HepG2 (cell line): ENCODE measurements at regions not wholly inside any gene's neighbourhood (a gene's known extent, or its start where the extent isn't known, plus 50 kb on each side); places are given as distances from the start of the nearest gene placed in this dataset.

Experiments used
- ATF1 ChIP-seq: IDR thresholded peaks from 2 replicates; pipeline ENCODE4 v1.6.1; 2016; ENCODE audit warnings: mild to moderate bottlenecking, control low read depth
- CHD4 ChIP-seq: fragments of 200-600 bp; sonication (generic); IDR thresholded peaks from 2 replicates; pipeline ENCODE4 v1.7.0; 2017; ENCODE audit warnings: mild to moderate bottlenecking, low read length, borderline replicate concordance
- GABPA ChIP-seq, 2 experiments: IDR thresholded peaks; 2 replicates each; pipeline ENCODE4 v1.6.1; 2011 to 2016; ENCODE audit warnings: low read depth in 2 of 2, low read length in 1 of 2, missing biosample characterization in 1 of 2, missing genetic modification characterization in 1 of 2
- KLF11 ChIP-seq: IDR thresholded peaks from 2 replicates; pipeline ENCODE4 v1.6.1; 2016; ENCODE audit warnings: missing compliant biosample characterization
- NCOA1 ChIP-seq: sonication (generic); formaldehyde crosslinking; IDR thresholded peaks from 2 replicates; pipeline ENCODE4 v1.9.0; 2021; ENCODE audit warnings: missing genetic modification reagents
- POLR2AphosphoS5 ChIP-seq: IDR thresholded peaks from 2 replicates; pipeline ENCODE4 v1.6.1; 2012; ENCODE audit warnings: low read depth, low read length
- RFX5 ChIP-seq: IDR thresholded peaks from 2 replicates; pipeline ENCODE4 v1.6.1; 2011; ENCODE audit warnings: low read depth, low read length, improper control_type of control experiment
- ZNF235 ChIP-seq: sonication (generic); formaldehyde crosslinking; IDR thresholded peaks from 2 replicates; pipeline ENCODE4 v1.8.1; 2023; ENCODE audit warnings: mild to moderate bottlenecking, missing genetic modification reagents, borderline replicate concordance
- ZNF335 ChIP-seq: sonication (generic); formaldehyde crosslinking; IDR thresholded peaks from 2 replicates; pipeline ENCODE4 v1.4.0; 2020; ENCODE audit warnings: missing genetic modification reagents
- ZNF776 ChIP-seq: sonication (generic); formaldehyde crosslinking; IDR thresholded peaks from 2 replicates; pipeline ENCODE4 v1.4.0; 2020; ENCODE audit warnings: mild to moderate bottlenecking, missing genetic modification reagents
- ZSCAN20 ChIP-seq: sonication (generic); formaldehyde crosslinking; IDR thresholded peaks from 2 replicates; pipeline ENCODE4 v1.4.0; 2020; ENCODE audit warnings: missing genetic modification reagents, mild to moderate bottlenecking, borderline replicate concordance
- TF ChIP-seq, protein P1 (sequence below): IDR thresholded peaks from 2 replicates; pipeline ENCODE4 v1.6.1; 2016; ENCODE audit warnings: low read depth, borderline replicate concordance
- TF ChIP-seq, protein P2 (sequence below): IDR thresholded peaks from 2 replicates; pipeline ENCODE4 v1.6.1; 2012; ENCODE audit warnings: low read length, improper control_type of control experiment

- TF ChIP-seq GABPA (IDR thresholded peaks at IDR 0.05; ENCODE audit: low read depth, low read length) = no peak
- no peak for TF ChIP-seq GABPA (CRISPR knock-in tag; IDR thresholded peaks at IDR 0.05; ENCODE audit: low read depth)
- TF ChIP-seq, protein P1, sequence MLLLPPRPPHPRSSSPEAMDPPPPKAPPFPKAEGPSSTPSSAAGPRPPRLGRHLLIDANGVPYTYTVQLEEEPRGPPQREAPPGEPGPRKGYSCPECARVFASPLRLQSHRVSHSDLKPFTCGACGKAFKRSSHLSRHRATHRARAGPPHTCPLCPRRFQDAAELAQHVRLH (CRISPR knock-in tag) = no peak
- TF ChIP-seq ZNF235 = no peak
- TF ChIP-seq ZSCAN20 (CRISPR knock-in tag) = no peak
- no peak for TF ChIP-seq CHD4
- TF ChIP-seq ATF1 (CRISPR knock-in tag) = no peak
- no peak for TF ChIP-seq ZNF335 (CRISPR knock-in tag)
- TF ChIP-seq NCOA1 (CRISPR knock-in tag) = no peak
- no peak for TF ChIP-seq POLR2AphosphoS5
- no peak for TF ChIP-seq KLF11 (CRISPR knock-in tag)
- no peak for TF ChIP-seq ZNF776
- TF ChIP-seq, protein P2, sequence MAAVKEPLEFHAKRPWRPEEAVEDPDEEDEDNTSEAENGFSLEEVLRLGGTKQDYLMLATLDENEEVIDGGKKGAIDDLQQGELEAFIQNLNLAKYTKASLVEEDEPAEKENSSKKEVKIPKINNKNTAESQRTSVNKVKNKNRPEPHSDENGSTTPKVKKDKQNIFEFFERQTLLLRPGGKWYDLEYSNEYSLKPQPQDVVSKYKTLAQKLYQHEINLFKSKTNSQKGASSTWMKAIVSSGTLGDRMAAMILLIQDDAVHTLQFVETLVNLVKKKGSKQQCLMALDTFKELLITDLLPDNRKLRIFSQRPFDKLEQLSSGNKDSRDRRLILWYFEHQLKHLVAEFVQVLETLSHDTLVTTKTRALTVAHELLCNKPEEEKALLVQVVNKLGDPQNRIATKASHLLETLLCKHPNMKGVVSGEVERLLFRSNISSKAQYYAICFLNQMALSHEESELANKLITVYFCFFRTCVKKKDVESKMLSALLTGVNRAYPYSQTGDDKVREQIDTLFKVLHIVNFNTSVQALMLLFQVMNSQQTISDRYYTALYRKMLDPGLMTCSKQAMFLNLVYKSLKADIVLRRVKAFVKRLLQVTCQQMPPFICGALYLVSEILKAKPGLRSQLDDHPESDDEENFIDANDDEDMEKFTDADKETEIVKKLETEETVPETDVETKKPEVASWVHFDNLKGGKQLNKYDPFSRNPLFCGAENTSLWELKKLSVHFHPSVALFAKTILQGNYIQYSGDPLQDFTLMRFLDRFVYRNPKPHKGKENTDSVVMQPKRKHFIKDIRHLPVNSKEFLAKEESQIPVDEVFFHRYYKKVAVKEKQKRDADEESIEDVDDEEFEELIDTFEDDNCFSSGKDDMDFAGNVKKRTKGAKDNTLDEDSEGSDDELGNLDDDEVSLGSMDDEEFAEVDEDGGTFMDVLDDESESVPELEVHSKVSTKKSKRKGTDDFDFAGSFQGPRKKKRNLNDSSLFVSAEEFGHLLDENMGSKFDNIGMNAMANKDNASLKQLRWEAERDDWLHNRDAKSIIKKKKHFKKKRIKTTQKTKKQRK = no peak
- TF ChIP-seq RFX5 = no peak
These were observed 838.8 kb downstream of the KCNT2 start for GRCh38 chr1:195769461-195769860.
